GM21390 (cell line): ENCODE measurements at regions not wholly inside any gene's neighbourhood (a gene's known extent, or its start where the extent isn't known, plus 50 kb on each side); places are given as distances from the start of the nearest gene placed in this dataset.

Source experiments
- ATAC-seq: cut with Tn5 transposase; IDR thresholded peaks from one replicate; pipeline ENCODE4 v1.9.1; 2021; ENCODE audit not compliant: unreplicated experiment

- ATAC-seq, result no peak
Measured at GRCh38 chr5:18312016-18312415, 677.8 kb downstream of the TAF11L14 start.

- ATAC-seq, result no peak
Measured at GRCh38 chr5:18314192-18314778, 680.0 kb downstream of the TAF11L14 start.

DNA sequence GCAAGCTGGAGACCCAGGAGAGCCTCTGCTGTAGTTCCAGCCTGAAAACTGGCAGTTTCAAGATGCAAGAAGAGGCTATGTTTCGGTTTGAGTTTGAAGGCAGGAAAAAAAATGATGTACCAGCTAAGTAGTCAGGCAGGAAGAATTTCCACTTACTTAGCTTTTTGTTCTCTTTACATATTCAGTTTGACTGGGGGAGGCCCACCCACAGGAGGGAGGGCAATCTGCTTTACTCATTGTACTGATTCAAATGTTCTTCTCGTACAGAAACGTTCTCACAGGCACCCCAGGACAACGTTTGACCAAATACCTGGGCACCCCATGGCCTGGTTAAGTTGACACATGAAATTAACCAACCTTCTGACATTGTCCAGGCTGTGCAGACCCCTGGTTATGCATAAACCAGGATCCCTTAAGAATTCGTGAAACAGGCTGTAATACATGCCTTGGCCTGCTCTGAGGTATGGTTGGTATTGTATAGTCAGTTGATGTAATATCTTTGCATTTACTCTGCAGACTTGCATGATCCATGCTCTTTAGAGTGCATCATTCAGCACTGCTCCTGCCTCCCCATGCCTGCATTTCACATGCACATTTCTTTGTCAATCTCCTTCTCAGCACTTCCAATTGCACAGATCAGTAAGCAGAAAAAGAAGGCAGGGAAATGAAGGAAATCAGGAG, 687.1 kb downstream of the TAF11L14 start:
- no peak for ATAC-seq

- no peak for ATAC-seq
Measured at GRCh38 chr5:18323891-18324290, 689.6 kb downstream of the TAF11L14 start.

DNA sequence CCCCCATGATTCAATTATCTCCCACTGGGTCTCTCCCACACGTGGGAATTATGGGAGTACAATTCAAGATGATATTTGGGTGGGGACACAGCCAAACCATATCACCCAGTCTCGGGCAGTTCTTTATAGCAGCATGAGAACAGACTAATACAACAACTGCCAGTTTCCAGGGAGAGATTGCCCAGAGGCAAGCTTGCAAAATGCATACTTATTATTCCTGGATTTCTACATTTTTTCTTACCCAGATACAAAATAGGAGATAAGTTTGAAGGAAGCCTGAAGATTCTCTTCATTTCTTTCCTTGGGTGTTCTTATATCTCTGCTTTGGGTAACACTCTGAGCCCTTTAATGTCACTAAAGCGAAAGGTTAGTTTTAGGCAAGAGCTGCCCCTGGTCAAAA, 691.2 kb downstream of the TAF11L14 start:
- no peak for ATAC-seq

GRCh38 chr5:18329328-18329727, 695.1 kb downstream of the TAF11L14 start:
- no peak for ATAC-seq

- no peak for ATAC-seq
Measured at GRCh38 chr5:18333841-18334240, 699.6 kb downstream of the TAF11L14 start.

- ATAC-seq, result no peak
Measured at GRCh38 chr5:18334949-18335348, 700.7 kb downstream of the TAF11L14 start.

DNA sequence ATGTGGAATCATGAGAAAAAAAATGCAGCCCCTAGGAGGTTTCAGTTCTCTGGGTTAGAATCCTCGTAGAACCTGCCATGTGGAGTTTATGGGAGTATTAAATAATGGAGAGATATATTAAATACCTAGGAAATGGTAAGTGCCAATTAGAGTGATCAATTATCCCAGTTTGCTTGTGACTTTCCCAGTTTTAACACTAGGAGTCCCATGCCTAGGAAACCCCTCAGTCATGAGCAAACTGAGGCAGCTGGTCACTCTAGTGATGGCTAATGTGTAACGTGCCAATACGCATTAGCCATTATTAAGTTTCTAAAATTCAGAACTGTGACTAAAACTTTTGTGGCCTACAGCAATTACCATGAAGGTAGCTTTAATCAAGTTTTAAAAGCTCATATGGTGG, 720.6 kb downstream of the TAF11L14 start:
- ATAC-seq, result no peak

- no peak for ATAC-seq
Measured at GRCh38 chr5:18357486-18357885, 723.2 kb downstream of the TAF11L14 start.

- no peak for ATAC-seq
Measured at GRCh38 chr5:18366234-18366633, 732.0 kb downstream of the TAF11L14 start.

DNA sequence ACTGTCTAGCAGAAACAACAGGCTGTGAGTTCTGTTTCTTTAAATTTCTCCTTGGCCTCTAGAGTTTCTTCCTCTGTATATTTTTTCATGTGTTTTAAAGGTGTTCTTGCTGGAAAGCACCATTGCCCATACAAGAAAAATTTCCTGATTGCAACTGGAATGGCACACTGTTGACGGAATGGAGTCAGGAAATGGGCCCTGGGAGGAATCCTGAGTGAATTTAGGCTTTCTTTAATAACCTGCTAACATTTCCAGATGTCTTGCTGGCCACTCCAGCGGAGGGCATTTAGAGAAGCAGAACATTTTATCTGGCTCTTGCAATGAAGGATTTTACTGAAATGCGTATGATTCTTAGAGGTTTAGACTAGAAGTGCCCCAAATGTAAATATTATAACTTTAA, 736.3 kb downstream of the TAF11L14 start:
- no peak for ATAC-seq

- ATAC-seq, result no peak
Measured at GRCh38 chr5:18375641-18376040, 741.4 kb downstream of the TAF11L14 start.

DNA sequence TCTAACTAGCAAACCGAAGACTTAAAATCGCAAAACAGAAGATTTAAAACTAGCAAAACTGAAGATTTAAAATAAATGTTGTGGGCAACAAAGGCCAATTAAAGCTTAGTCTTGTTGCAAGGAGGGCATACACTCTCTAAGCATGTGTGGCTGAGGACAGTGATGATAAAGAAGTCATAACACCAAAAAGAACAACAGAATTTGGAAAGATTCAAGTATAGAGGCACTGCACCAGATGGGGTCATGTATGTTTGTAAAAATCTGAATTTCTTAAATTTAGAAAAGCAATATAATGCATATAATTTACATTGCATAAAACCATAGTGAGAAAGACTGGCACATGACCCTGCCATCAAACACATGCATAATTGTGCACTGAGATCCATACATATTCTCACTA, 743.8 kb downstream of the TAF11L14 start:
- no peak for ATAC-seq

DNA sequence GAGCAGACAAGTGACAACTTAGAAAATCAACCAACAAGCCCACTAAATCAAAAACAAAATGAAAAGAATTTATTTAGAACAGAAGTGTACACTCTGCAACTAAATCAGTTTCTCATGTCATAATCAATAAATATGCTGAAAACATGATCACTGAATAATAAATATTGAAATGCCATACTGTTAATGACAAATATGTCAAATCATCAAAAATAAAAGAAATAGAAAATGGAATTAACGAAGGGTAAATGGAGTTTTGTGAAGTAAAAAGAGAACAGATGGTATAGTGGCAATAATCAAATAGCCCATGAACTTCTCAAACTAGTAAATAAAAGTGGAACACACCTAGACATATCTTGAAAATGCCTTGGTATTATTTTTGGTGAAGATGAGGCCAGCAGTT, 744.9 kb downstream of the TAF11L14 start:
- no peak for ATAC-seq

DNA sequence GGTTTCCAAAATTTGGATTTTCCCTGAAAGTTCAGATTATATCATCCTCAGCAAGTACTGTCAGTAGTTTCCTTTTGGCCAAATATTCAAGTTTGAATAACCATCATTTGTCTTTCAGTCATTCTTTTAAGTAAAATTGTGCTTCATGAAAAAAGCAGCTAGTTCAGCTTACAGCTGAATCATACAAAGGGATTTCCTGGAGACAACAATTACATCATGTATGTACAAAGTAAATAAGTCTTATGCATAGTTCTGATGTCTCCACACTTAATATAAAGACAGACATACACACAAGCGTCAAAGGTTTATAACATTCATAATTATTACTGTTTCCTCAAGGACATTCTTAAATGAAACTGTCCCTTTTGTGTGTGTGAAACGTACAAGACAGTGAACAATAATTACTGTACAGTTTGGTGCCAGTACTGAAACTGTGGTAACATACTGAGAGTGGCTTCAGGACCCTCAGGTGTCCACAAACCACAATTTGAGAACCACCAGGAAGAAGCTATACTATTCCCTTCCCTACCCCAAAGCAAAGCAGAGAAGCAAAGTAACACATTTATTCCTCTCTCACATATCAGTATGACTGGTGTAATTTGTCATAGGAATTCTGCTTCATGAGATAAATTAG, 746.6 kb downstream of the TAF11L14 start:
- no peak for ATAC-seq

DNA sequence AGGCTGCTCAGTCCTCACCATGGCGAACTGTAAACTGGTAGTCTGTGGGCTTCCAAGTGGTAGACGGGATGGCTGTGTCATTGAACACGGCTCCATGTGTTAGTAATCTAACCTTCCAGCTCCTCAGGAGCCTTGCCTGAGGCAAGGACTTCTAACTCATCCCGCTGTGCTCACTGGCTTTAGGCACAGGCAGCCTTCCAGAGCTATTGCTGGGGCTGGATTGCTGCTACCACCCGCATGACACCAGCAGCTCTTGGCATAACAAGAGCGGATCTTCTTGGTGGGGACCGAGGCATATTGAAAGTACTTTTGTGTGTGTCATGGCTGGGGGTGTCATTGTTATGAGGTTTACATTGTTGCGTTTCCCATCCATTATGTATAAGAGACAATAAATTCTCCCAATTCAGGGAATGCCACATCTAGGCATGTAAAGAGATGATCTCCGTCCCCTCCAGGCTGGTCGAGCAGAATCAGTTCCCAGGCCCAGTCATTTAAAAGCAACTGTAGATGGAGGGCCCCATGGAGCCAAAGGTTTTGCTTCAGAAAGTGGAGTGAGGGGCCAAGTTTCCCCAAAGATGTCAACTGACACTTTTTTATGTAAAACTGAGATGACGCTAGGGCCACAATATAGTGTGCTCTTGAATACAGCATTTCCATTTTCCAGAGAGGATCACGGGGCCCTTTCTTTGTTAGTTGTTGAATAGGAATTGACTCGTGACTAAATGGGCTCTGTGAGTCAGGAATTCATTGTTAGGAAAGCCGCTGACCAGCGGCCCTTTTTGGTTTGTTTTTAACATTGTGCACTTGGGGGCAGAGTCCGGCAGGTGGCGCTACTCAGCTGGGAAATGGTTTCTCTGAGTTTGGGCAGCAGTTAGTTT, 759.5 kb downstream of the TAF11L14 start:
- peak; percentile 81 for ATAC-seq

DNA sequence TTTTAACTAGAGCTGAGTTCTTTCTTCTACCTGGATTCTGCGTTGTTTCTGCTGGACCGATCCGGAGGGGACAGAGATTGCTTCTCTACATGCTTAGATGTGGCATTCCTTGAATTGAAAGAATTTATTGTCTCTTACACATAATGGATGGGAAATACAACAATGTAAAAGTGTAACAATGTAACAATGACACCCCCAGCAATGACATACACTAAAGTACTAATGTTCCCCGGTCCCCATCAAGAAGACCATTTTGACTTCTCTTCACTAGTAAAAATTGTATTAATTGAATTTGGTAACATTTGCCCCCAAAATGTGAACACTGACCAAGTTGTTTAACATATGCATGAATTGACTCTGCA, 760.2 kb downstream of the TAF11L14 start:
- no peak for ATAC-seq

GRCh38 chr5:18395126-18396110, 761.2 kb downstream of the TAF11L14 start:
- no peak for ATAC-seq

DNA sequence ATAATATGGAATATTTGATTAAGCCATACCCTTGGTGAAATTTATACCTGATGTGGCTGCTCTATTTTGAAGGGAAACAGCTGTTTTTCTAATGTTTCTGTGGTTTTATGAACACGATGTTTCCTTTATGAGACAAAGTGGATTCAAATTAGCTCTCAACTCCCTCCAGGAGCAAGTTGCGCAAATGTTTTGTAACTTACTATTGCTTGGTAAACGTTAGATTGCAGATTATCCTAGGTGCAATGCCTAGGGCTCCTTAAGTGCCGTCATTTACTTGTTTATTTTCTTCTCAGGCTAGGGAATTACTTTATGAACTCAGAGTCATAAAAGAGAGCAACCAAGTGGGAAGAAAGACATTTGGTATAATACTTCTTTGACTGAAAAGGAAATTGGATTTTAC, 763.1 kb downstream of the TAF11L14 start:
- ATAC-seq, result no peak
